NCI-H128 (cell line): ENCODE measurements at regions not wholly inside any gene's neighbourhood (a gene's known extent, or its start where the extent isn't known, plus 50 kb on each side); places are given as distances from the start of the nearest gene placed in this dataset.

Source experiments
- DNase-seq: peaks from one replicate; lab custom pipeline; 2025; ENCODE audit not compliant: unreplicated experiment; lab: John Stamatoyannopoulos, UW

DNA sequence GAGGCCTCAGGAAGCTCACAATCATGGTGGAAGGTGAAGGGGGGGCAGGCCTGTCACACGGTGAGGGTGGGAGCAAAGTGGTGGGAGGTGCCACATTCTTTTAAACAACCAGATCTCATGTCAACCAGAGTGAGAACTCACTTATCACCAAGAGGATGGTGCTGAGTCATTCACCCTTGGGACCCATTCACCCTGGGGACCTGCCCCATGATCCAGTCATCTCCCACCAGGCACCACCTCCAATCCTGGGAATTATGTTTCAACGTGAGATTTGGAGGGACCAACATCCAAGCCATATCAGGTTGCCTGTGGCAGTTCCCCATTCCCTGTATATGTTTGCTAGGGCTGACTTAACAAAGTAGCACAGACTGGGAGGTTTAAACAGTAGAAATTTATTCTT, 318.4 kb upstream of the CLNK start:
- no peak for DNase-seq

DNA sequence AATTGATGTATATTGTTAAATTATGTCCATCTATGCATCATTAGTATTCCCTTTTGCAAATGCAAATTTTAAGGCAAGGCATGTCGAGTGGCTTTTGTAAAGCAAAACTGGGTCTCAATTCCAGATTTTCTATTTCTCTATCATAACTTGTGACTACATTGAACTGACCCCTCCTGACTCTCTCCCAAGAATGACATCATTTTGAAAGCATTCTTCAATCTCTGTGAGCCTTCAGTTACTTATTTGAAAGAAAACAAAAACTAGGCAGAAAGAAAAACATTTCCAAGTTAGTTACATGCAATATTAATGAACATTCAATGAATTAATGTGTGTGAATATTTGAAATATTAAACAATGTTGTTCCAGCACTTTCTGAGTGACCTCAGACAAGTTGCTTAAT, 314.3 kb upstream of the CLNK start:
- no peak for DNase-seq

DNA sequence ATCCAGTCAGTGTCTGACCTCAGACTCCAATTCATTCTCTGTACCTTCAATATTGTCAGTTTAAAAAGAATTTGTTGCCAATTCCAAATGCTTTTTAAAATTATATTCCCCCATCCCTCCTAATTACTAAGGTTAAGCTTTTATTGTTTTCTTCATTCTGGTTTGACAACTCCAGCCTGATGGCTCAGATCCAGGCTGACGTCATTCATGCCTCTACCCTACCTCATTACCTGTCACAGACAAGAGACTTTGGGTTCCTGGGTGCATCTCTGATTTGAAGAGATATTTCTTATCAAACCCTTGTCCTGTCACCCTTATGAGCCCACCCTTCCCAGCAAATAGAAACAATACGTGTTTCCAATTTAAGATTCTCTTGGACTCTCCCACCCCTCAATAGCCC, 300.2 kb upstream of the CLNK start:
- no peak for DNase-seq

DNA sequence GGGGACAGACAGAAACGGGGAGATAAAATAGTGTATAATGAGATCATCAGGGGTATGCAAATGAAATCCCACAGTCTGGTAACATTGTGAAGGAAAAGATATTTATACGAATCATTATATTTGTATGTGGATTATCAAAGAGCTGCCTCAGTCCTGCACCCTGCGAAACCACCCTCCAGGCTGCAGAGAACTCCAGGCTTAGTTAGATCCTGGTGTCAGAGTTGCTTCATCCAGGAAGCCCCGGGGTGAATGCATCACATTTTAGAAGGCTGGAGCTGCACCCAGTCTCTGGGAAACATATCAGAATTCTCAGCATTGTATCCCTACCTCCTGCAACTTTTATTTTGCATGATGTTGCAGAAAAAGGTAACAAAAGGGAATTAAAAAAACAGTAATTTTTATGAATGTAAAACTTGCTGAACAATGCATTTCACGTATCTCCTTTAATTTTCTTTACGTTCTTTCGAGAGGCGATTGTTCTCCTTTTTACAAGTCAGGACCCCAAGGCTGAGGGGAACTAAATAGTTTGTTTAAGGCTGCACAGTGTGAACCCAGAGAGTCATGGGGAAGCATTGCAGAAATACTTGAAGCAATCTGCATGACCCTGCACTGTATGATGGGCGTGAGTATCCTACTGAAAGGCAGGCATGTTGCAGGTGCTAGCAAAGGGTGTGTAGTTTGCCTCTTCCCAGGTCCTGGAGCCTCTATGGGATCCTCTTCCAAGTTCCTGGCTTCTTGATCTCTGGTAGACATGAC, 299.5 kb upstream of the CLNK start:
- no peak for DNase-seq

DNA sequence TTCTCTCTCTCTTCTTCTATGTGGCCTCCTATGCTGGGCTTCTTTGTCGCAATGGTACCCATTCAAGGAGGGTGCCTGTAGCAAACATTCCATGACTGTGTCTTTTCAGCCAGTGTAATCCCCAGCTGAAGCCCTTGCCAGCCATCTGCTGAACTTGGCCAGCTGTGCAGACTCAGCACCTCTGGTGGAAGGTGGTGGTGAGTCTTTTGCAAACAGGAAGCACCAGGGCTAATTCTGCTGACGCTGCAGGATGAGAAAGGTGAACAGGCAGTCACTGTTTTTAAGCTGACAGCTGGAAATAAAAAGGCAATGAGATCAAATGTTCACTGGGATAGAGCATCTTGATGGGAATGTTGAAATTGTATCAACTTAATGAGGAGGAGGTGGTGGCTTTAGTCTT, 298.7 kb upstream of the CLNK start:
- DNase-seq = no peak

DNA sequence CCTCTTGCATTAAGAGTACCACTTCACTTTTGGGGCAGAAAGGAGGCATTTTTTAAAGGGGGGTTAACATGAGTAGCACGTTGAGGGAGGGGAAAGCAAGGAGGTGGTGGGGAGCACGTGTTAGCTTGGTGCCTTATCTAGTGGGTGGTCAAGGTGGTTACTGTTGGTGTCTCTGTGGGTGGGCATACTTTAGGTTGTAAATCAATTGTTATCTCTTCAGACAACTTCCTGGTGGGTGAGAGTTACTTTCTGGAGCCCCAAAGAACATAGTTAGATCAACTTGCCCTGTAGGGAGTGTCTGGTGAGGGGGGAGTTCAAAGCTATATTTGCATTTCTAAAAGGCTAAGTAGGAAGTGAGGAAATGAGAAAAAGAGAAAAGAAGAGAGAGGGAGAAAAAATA, 297.7 kb upstream of the CLNK start:
- no peak for DNase-seq

DNA sequence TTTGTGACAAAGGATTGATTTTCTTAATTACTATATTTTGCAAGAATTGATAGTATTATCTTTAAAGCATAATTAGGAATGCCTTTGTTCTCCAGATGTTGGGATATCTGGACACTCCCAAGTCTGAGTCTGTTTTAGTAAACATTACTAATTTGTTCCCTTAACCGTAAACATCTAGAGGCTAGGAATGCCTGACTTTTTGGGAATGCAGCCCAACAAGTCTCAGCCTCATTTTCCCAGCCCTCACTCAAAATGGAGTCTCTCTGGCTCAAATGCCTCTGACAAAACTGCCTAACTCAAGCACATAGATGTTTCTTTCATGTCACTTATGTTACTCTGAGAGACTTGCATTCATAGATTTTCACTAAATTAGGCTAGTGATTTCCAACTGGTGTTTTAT, 297.0 kb upstream of the CLNK start:
- DNase-seq = no peak

DNA sequence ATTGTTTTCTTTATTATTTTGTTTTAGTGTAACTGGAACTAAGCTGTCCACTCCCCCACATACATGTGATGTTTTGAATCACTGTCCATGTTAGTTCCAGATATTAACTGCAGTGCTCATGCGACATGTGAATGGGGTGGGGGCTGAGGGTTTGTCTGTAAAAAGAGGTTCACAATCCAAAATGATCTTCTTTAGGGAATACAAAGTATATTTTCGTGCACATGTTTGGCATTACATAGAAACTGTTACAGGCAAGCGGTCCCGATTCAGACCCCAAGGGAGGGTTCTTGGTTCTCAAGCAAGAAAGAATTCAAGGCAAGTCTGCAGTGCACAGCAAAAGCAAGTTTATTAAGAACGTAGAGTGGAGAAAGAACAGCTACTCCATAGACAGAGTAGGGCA, 296.5 kb upstream of the CLNK start:
- no peak for DNase-seq

DNA sequence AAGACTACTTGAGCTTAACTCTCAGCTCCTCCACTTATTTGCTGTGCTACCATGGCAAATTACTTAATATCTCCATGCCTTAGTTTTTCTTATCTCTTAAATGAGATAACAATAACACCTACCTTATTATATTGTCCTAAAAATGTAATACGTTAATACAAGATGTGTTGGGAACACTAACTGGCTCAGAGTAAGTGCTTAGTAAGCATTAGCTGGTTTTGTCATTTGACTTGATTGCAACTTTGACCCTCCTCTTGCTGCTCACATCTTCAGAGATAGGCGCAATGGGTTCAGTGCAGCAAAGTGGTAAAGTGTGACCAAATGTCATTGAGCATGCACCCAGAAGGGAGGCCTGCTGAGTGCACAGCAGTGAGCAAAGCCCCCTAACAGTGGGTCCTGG, 294.5 kb upstream of the CLNK start:
- no peak for DNase-seq

DNA sequence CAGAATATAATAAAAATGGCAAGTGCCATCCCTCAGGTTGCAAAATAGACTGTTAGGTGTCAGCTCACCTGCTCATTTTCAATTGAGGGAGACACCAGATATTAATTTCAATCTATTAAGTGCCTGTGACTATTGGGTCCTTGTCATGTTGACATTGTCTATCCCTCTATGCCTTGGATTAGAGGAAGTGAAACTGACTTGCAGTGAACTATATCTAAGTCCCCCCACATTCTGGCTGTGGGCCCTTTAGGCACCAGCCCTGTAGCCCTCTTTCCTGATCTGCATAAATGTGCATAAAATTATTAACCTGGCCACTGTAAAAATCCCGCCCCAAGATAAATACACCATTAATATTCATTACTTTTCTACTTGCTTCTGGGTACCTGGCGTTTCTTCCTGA, 293.0 kb upstream of the CLNK start:
- no peak for DNase-seq

DNA sequence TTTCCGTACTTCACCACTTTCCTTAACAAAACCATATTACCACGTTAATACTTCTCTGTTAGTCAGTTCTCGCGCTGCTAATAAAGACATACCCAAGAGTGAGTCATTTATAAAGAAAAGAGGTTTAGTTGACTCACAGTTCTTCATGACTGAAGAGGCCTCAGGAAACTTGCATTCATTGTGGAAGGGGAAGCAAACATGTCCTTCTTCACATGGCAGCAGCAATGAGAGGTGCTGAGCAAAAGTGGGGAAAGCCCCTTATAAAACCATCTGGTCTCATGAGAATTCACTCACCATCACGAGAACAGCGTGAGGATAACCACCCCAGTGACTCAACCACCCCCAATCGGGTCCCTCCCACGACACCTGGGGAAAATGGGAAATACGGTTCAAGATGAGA, 289.8 kb upstream of the CLNK start:
- DNase-seq = no peak

DNA sequence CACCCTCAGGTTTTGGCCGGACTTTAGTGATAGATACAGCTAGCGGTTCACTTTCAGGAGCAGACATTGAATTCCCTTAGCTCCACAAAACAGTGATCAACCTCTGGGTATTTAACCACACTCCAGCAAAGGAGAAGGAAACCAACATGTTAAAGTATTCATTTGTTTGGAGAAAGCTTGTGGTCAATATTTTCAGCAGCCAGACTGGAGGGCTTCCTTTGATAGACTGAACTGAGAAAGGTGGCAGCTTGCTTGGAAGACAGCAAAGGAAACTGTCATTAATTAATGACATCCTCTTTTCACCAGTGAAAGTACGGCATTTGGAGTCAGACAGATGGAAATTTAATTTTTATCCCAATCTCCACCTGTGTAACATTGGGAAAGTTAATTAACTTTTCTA, 289.1 kb upstream of the CLNK start:
- DNase-seq = no peak

DNA sequence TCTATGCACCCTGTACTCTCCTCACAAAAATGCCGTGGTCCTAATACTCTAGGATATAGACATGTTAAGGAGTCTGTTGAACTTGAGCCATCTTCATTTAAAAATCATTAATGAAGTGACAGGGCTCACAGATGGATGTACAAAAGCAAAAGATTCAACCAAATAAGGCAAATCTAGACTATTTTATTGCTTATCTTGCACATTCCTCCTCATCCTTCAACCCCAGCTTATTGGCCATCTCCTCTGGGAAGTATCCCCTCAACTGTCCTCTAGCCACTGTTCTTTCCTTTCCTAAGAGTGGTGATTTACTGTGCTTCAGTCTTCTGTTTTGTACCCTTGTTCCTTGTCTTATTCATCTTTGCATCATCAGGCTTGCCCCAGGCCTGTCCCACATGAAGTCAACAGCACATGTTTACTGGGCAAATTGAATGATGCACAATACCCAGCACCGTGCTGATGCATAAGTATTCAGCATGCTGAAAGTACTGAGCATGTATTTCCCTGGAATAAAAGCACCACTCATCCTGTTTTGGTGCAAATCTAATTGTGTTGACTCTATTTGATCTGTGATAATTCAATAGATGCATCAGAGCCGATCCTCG, 287.3 kb upstream of the CLNK start:
- no peak for DNase-seq

DNA sequence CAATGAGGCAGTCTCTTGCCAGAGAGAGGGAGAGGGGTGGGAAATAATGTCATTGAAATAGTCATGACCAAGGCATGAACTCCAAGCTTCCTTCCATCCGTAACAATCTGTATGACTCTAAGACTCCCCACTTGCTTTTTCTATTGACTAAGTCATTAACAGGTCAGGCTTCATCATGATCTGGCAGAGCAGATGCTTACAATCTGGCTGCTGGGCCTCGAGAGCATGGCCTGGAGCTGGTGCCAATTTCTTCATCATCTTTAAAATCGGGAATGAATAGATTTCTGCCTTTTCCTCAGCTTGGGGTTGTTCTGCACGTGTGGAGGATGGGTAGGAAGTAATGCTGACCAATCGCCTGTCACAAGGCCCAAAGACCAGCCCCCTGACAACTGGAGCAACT, 280.6 kb upstream of the CLNK start:
- no peak for DNase-seq

DNA sequence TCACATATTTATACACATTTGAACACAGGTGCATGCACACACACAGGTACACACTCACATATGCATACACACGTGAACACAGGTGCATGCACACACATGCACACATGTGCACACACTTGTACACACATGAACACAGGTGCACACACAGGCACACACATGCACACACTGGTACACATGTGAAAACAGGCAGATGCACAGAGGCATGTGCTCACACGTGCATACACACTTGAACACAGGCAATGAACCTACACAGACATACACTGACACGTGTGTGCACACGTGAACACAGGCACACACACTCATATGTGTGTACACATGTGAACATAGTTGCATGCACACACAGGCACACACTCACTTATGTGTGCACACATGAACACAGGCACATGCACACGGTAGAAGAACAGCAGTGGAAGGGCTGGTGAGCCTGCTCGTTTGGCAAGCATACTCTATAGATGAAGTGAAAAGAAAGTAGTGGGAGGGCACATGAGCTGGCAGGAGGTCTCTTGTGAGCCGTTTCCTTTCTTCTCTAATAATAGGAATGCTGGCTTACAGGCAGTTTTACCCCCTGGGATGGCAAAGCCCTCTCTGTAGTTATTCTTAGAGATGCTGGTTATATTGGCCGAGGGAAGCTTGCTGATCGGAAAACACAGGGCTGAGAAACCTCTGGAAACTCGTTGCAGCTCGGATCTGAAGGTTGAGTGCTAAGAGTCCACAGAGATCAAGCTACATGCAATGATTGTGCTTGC, 279.6 kb upstream of the CLNK start:
- DNase-seq = no peak

DNA sequence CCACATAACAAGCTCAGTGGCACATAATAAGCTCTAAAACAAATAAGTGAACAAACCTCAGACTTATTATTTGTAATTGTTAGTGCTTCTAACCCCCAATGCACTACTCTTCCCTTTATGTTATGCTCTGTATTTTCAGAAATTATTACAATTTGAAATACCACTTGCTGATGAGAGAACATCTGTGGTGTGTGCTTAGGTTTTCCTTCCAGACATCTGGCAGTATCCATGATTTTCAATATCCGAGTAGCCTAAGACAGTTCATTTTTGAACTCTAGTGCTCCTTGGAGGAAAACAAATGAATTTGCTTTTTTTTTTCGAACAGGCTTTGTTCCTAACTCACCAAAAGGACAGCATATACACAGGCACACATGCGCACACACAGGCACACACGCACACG, 278.7 kb upstream of the CLNK start:
- DNase-seq = no peak

DNA sequence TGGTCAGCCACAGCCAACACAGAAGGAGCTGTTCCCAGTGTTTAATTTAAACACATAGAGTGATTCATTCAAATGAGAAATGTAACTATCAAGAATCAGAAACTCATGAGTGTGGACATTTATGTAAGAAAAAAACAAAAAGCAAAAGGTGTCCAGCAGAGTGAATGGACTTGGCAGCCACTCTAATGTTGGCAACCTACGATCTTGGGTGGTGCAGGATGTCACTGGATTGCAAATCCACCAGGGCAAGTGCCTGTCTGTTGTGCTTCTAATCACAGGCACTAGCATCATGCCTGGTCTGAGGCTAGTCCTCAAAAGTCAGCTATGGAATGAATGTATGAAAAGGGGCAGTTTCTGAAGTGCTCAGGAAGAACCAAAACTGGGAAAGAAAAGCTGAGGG, 277.7 kb upstream of the CLNK start:
- no peak for DNase-seq

DNA sequence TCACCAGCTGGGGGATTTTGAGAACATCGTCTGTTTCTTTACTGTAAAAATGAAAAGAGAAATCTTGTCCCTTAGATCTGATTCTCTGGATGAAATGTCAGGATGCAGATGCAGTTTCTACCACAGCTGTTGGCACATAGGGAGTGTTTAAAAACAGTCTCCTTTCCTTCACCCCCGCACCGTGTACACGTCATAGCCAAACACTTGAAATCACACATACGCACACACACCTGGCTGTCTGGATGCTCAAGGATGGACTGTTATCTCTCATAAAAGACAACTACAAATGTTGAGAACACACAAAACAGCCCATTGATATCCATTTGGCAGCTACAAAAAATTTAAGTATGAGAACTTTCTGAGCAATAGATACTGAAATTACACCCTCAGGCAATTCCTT, 275.8 kb upstream of the CLNK start:
- DNase-seq = no peak

DNA sequence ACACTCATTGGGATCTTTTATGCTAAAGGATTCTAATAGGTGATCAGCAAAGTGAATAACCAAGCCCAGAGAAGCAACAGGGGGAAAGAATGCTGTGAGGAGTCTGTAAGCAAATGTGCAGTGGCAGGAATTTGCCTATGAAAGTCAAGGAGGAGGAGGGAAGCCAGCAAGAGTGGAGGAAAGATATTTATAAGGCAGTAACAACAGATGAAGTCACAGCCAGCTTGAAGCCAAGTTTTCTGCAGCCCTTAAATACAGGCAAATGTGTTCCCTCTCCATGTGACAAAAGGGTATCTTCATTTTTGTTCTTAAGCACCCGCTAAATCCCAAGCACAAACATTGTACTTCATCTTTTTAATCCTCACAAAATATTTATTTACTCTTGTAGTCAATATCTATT, 275.0 kb upstream of the CLNK start:
- no peak for DNase-seq

DNA sequence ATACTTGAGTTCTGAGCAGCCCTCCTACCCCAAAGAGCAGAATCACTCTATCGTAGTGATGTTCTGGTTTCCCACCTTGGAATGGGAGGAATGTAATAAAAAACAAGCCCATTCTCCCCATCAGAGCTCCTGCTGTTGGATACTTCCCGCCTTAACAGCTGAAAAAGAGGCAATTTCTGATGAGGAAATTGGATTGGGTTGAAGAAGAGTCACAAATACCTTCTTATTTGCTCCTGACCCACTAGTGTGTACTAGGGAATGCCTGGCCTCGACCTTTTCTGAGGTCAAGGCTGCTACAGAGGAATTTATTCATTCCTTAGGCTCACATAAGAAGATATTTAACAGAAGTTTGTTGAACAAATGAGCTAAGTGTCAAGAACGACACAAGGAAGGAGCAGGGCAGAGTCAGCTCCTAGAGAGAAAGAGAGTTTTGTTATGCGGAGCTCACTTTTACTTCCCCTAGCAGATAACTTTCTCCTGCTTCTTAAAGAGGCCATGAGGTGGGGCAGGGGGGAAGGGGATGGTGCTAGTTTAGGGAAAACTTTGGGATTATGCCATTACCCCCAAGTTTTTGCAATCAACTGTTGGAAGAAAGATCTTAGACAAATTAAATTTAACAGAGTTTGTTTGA, 273.8 kb upstream of the CLNK start:
- no peak for DNase-seq

DNA sequence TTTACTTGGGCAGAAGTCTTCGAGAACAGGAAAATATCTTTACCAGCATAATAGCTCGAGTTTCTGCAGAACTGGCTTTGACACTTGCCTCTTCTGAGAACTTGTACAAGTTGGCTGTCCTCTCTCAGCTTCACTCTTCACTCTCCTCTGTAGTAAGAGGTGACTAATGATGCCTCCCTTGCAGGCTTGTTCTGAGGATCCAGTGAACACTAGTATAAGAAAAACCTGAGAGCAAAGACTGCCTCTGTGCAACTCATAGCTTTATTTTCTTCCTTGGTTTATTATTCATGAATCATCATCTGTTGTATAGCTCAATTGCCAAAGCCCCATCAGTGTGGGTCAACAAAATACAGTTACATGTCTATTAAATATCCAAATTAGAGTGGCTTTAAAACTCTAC, 266.7 kb upstream of the CLNK start:
- no peak for DNase-seq
